Activated CD8-positive, alpha-beta T cell treated with anti-CD3 and anti-CD28 coated beads for 36 hours (primary cell): ENCODE measurements at regions not wholly inside any gene's neighbourhood (a gene's known extent, or its start where the extent isn't known, plus 50 kb on each side); places are given as distances from the start of the nearest gene placed in this dataset.

Experiments
- ATAC-seq: fragments of 200-7000 bp; cut with Tn5 transposase; one replicate; pipeline ENCODE4 v1.10.0; 2021; ENCODE audit warnings: mild to moderate bottlenecking, moderate library complexity
- CTCF ChIA-PET: fragments of 350-600 bp; sonication (Branson Sonifier 250); formaldehyde crosslinking; loops from one replicate; lab custom pipeline; 2021; ENCODE audit warnings: antibody characterized with exemption; lab: Charles Lee
- POLR2A ChIA-PET: fragments of 350-600 bp; sonication (Branson Sonifier 250); formaldehyde crosslinking; loops from one replicate; lab custom pipeline; 2021; ENCODE audit warnings: antibody characterized with exemption; lab: Charles Lee
- DNase-seq: peaks from one replicate; pipeline ENCODE4 v3.0.0-alpha.2; 2020
- H3K27ac Mint-ChIP-seq: one replicate; pipeline ENCODE4 v1.8.0; 2021; ENCODE audit warnings: mild to moderate bottlenecking, mixed read lengths
- H3K27me3 Mint-ChIP-seq: one replicate; pipeline ENCODE4 v1.8.0; 2021; ENCODE audit warnings: mixed read lengths
- H3K36me3 Mint-ChIP-seq: one replicate; pipeline ENCODE4 v1.8.0; 2021; ENCODE audit warnings: low read depth, mixed read lengths
- H3K4me1 Mint-ChIP-seq: one replicate; pipeline ENCODE4 v1.8.0; 2021; ENCODE audit warnings: low read depth, mixed read lengths
- H3K4me3 Mint-ChIP-seq: one replicate; pipeline ENCODE4 v1.8.0; 2021; ENCODE audit warnings: mild to moderate bottlenecking, moderate library complexity, mixed read lengths
- H3K9me3 Mint-ChIP-seq: one replicate; pipeline ENCODE4 v1.8.0; 2021; ENCODE audit warnings: mixed read lengths
- intact Hi-C: fragments of 100-400 bp; cut with micrococcal nuclease; formaldehyde crosslinking; loops from one replicate; pipeline ENCODE4 v1.10.0; 2022
- TF ChIP-seq, protein P1 (sequence below): fragments of 200-600 bp; IDR thresholded peaks from one replicate; pipeline ENCODE4 v1.8.0; 2022; ENCODE audit warnings: antibody characterized with exemption, mild to moderate bottlenecking

DNA sequence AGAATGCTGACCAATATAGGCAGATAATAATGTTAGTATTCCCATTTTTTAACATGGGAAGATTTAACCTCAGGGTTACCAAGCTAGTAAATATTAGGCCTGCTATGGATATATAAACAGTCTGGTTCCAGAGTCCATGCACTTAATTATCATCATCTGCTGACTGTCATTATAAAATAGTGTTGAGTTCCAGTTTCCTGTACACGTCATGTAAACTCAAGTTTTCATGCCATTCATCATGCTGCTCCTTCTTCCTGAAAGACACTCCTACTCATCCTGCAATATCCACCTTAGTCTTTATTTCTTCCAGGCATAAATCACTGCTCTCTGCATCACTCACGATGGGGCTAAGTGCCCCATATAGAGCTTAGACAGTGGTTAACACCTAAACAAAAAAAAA is 420.8 kb upstream of the SPHKAP start:
- Mint-ChIP-seq H3K27me3 (no peaks in the 10 kb centered on the region), H3K9me3 (peaks cover 1% of the 10 kb centered on the region), H3K4me1 (no peaks in the 10 kb centered on the region), H3K4me3 (no peak overlapping the region), H3K36me3 (no peaks in the 10 kb centered on the region), H3K27ac (no peak overlapping the region)
- ATAC-seq (no peak), DNase-seq (no peak)
- TF ChIP-seq, protein P1, sequence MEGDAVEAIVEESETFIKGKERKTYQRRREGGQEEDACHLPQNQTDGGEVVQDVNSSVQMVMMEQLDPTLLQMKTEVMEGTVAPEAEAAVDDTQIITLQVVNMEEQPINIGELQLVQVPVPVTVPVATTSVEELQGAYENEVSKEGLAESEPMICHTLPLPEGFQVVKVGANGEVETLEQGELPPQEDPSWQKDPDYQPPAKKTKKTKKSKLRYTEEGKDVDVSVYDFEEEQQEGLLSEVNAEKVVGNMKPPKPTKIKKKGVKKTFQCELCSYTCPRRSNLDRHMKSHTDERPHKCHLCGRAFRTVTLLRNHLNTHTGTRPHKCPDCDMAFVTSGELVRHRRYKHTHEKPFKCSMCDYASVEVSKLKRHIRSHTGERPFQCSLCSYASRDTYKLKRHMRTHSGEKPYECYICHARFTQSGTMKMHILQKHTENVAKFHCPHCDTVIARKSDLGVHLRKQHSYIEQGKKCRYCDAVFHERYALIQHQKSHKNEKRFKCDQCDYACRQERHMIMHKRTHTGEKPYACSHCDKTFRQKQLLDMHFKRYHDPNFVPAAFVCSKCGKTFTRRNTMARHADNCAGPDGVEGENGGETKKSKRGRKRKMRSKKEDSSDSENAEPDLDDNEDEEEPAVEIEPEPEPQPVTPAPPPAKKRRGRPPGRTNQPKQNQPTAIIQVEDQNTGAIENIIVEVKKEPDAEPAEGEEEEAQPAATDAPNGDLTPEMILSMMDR, result no peak
- CTCF ChIA-PET, result no interaction called here
- POLR2A ChIA-PET, result no interaction called here
- intact Hi-C loops, result no loop called here

DNA sequence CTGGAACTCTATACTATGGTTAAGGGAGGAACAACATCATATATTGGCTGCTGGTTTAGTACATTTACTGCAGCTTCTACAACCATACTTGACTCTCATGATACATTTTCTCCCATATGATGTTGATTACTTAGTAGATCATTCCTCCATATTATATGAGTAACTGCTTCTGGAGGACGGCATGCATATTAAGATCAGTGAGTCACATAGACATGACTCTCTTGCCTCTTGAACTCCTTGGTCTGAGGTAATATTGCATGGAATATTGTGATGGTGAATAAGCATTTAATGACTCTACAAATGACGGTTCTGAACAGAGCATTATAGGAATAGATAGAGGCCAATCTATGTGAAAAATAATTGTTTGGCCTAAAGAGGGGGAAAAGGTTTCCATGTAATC is 418.8 kb upstream of the SPHKAP start:
- CTCF ChIA-PET, result no interaction called here
- intact Hi-C loops, result no loop called here
- no peak for ATAC-seq
- TF ChIP-seq, protein P1, result no peak
- Mint-ChIP-seq H3K27ac (no peak overlapping the region), H3K4me3 (no peak overlapping the region), H3K27me3 (no peaks in the 10 kb centered on the region), H3K4me1 (no peaks in the 10 kb centered on the region), H3K9me3 (peaks cover 1% of the 10 kb centered on the region), H3K36me3 (no peaks in the 10 kb centered on the region)
- DNase-seq, result no peak
- POLR2A ChIA-PET, result no interaction called here

DNA sequence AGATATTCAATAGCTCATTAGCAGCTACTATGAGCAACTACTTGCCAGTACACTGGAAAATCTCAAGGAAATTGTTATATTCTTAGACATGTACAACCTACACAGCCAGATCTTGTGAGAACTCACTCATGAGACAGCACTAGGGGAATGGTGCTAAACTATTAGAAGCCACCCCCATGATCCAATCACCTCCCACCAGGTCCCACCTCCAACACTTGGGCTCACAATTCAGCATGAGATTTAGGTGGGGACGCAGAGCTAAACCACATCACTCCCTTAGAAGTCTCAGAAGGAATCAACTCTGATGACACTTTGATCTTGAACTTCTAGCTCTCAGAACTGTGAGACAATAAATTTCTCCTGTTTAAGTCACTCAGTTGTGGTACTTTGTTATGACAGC is 418.3 kb upstream of the SPHKAP start:
- Mint-ChIP-seq H3K36me3 (no peaks in the 10 kb centered on the region), H3K27me3 (no peaks in the 10 kb centered on the region), H3K4me3 (no peak overlapping the region), H3K4me1 (no peaks in the 10 kb centered on the region), H3K9me3 (peaks cover 1% of the 10 kb centered on the region), H3K27ac (no peak overlapping the region)
- TF ChIP-seq, protein P1, result no peak
- DNase-seq, result no peak
- POLR2A ChIA-PET, result no interaction called here
- intact Hi-C loops, result no loop called here
- no peak for ATAC-seq
- CTCF ChIA-PET, result no interaction called here

DNA sequence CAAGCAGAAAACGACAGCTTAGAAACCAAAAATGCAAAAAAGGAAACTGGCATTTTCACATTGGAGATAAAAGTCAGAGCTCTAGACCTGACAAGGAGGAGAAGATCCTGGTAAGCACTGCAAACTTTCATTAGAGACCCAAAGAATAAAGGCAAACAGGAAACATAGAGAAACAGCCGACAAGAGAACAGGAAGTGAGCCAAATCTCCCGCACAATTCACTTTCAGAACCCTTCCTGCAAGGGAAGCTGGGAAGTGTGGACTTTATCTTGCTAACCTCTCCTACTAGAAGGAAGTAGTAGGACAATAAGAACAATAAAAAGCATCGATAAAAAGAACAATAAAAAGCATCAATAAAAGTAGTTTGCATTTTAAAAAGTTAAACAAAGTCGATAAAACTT is 417.8 kb upstream of the SPHKAP start:
- Mint-ChIP-seq H3K4me1 (no peaks in the 10 kb centered on the region), H3K27me3 (no peaks in the 10 kb centered on the region), H3K36me3 (no peaks in the 10 kb centered on the region), H3K9me3 (peaks cover 1% of the 10 kb centered on the region), H3K4me3 (no peak overlapping the region), H3K27ac (no peak overlapping the region)
- intact Hi-C loops, result no loop called here
- ChIA-PET CTCF (no interaction called here), POLR2A (no interaction called here)
- TF ChIP-seq, protein P1, result no peak
- no peak for DNase-seq
- no peak for ATAC-seq

DNA sequence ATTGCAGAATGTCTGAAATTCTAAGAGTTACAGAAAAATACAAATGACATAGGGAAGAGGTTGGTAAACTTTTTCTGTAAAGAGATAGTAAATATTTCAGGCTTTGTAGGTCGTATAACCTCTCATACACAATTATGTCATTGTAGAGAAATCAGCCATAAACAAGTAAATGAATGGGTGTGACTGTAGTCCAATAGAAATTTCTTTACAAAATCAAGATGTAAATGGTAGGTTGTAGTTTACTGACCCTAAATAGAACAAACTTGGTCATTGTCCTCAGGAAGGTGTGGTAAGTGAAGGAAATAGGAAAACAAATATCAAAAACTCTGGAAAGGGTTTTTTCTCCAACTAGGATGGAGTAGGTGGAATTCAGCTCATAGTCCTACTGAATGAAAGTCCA is 415.5 kb upstream of the SPHKAP start:
- CTCF ChIA-PET, result no interaction called here
- Mint-ChIP-seq H3K4me3 (no peak overlapping the region), H3K27ac (no peak overlapping the region), H3K36me3 (no peaks in the 10 kb centered on the region), H3K27me3 (no peaks in the 10 kb centered on the region), H3K4me1 (no peaks in the 10 kb centered on the region), H3K9me3 (peaks cover 1% of the 10 kb centered on the region)
- intact Hi-C loops, result no loop called here
- ATAC-seq (no peak), DNase-seq (no peak)
- POLR2A ChIA-PET, result no interaction called here
- TF ChIP-seq, protein P1, result no peak
